WERI-Rb-1 (cell line): ENCODE measurements at regions not wholly inside any gene's neighbourhood (a gene's known extent, or its start where the extent isn't known, plus 50 kb on each side); places are given as distances from the start of the nearest gene placed in this dataset.

Source experiments
- DNase-seq: peaks from one replicate; pipeline ENCODE4 v3.0.0-alpha.2; 2020
- H3K27ac ChIP-seq: fragments of 250-450 bp; sonication (Bioruptor Pico); 2 replicates; pipeline ENCODE4 v1.5.1; 2020; ENCODE audit warnings: mild to moderate bottlenecking, moderate library complexity
- H3K27me3 ChIP-seq: fragments of 250-450 bp; sonication (Bioruptor Pico); 2 replicates; pipeline ENCODE4 v1.5.1; 2021; ENCODE audit warnings: mild to moderate bottlenecking, low read depth, moderate library complexity; ENCODE audit not compliant: insufficient read depth, severe bottlenecking
- H3K36me3 ChIP-seq: fragments of 250-450 bp; sonication (Bioruptor Pico); 2 replicates; pipeline ENCODE4 v1.5.1; 2020; ENCODE audit warnings: mild to moderate bottlenecking, moderate library complexity
- H3K4me3 ChIP-seq: 2 replicates; pipeline ENCODE4 v1.5.1; 2011; ENCODE audit warnings: low read depth, mild to moderate bottlenecking, control low read depth, low read length
- H3K9me3 ChIP-seq: fragments of 250-450 bp; sonication (Bioruptor Pico); 2 replicates; pipeline ENCODE4 v1.5.1; 2021; ENCODE audit warnings: mild to moderate bottlenecking, moderate library complexity; ENCODE audit not compliant: severe bottlenecking
- CTCF ChIP-seq: IDR thresholded peaks from 2 replicates; pipeline ENCODE4 v1.5.1; 2011; ENCODE audit warnings: low read depth, mild to moderate bottlenecking, control low read depth, inconsistent platforms, low read length

GRCh38 chr16:79523971-79524370 lies 76.6 kb downstream of the MAF start:
- Histone ChIP-seq H3K27ac (no peak overlapping the region), H3K9me3 (no peaks in the 10 kb centered on the region), H3K36me3 (no peaks in the 10 kb centered on the region), H3K4me3 (no peak overlapping the region), H3K27me3 (peaks cover 62% of the 10 kb centered on the region)
- no peak for DNase-seq
- TF ChIP-seq CTCF: no peak

GRCh38 chr16:79519448-79519847 lies 81.1 kb downstream of the MAF start:
- H3K4me3 ChIP-seq: no peak overlapping the region
- no peaks in the 10 kb centered on the region for H3K9me3 ChIP-seq
- no peak overlapping the region for H3K27ac ChIP-seq
- H3K27me3 ChIP-seq: peaks cover 55% of the 10 kb centered on the region
- no peak for DNase-seq
- no peaks in the 10 kb centered on the region for H3K36me3 ChIP-seq
- no peak for TF ChIP-seq CTCF

- TF ChIP-seq CTCF: no peak
- Histone ChIP-seq H3K36me3 (no peaks in the 10 kb centered on the region), H3K9me3 (no peaks in the 10 kb centered on the region), H3K4me3 (no peak overlapping the region), H3K27ac (no peak overlapping the region), H3K27me3 (peaks cover 53% of the 10 kb centered on the region)
- DNase-seq: no peak
These were observed 83.4 kb downstream of the MAF start for GRCh38 chr16:79517156-79517555.

GRCh38 chr16:79510879-79511278 lies 89.7 kb downstream of the MAF start:
- no peaks in the 10 kb centered on the region for H3K9me3 ChIP-seq
- TF ChIP-seq CTCF: no peak
- DNase-seq: no peak
- H3K27ac ChIP-seq: no peak overlapping the region
- peaks cover 53% of the 10 kb centered on the region for H3K27me3 ChIP-seq
- H3K4me3 ChIP-seq: no peak overlapping the region
- no peaks in the 10 kb centered on the region for H3K36me3 ChIP-seq

- DNase-seq: no peak
- Histone ChIP-seq H3K4me3 (no peak overlapping the region), H3K27ac (no peak overlapping the region), H3K36me3 (no peaks in the 10 kb centered on the region), H3K9me3 (no peaks in the 10 kb centered on the region), H3K27me3 (peaks cover 48% of the 10 kb centered on the region)
- TF ChIP-seq CTCF: no peak
These were observed 90.6 kb downstream of the MAF start for GRCh38 chr16:79509906-79510305.

GRCh38 chr16:79509211-79509631 lies 91.3 kb downstream of the MAF start:
- Histone ChIP-seq H3K27ac (no peak overlapping the region), H3K27me3 (peaks cover 44% of the 10 kb centered on the region), H3K4me3 (no peak overlapping the region), H3K36me3 (no peaks in the 10 kb centered on the region), H3K9me3 (no peaks in the 10 kb centered on the region)
- no peak for DNase-seq
- TF ChIP-seq CTCF: no peak
